ENCODE measurements at regions not wholly inside any gene's neighbourhood (a gene's known extent, or its start where the extent isn't known, plus 50 kb on each side); places are given as distances from the start of the nearest gene placed in this dataset.

GRCh38 chr13:66200555-66200954 lies 1029.6 kb downstream of the PCDH9 start:
- no peaks in the 10 kb centered on the region for H3K27me3 ChIP-seq (ENCODE audit: insufficient read depth, low read length)
- no peaks in the 10 kb centered on the region for H3K36me3 ChIP-seq (ENCODE audit: control insufficient read depth in 1 of 2, insufficient read depth in 2 of 2, low read length in 2 of 2)
- H3K4me3 ChIP-seq (replicated peaks in 1 of 2; ENCODE audit: low read depth in 1 of 2, low read length in 2 of 2) = no peak overlapping the region
- H3K4me1 ChIP-seq (ENCODE audit: control insufficient read depth in 1 of 2, insufficient read depth in 2 of 2, low read length in 2 of 2) = no peaks in the 10 kb centered on the region
- CTCF ChIA-PET = no interaction called here
- no peaks in the 10 kb centered on the region for H3K9me2 ChIP-seq (ENCODE audit: insufficient read depth)
- no TSS peak for BruUV-seq (replicated peaks)
- no peak overlapping the region for H3K27ac ChIP-seq (ENCODE audit: low read depth, low read length)
- H4K20me1 ChIP-seq (ENCODE audit: insufficient read depth) = no peaks in the 10 kb centered on the region
- no peak for TF ChIP-seq EGR1 (IDR thresholded peaks at IDR 0.05; ENCODE audit: low read depth)
- TF ChIP-seq EZH2 (IDR thresholded peaks at IDR 0.05) = no peak
- TF ChIP-seq EZH2phosphoT487 (IDR thresholded peaks at IDR 0.05; ENCODE audit: borderline replicate concordance) = no peak
- no peak for TF ChIP-seq SRF (IDR thresholded peaks at IDR 0.05; ENCODE audit: low read depth)
- no peak for TF ChIP-seq RAD21 (IDR thresholded peaks at IDR 0.05; ENCODE audit: low read depth)
- TF ChIP-seq POLR2AphosphoS5 (IDR thresholded peaks at IDR 0.05; ENCODE audit: low read depth, low read length) = no peak
- TF ChIP-seq REST (IDR thresholded peaks at IDR 0.05; ENCODE audit: low read depth) = no peak
- no peak for TF ChIP-seq CBX3 (IDR thresholded peaks at IDR 0.05; ENCODE audit: low read depth)
- ATAC-seq (no peak), DNase-seq (ENCODE audit: low read depth, low spot score) (no peak)
- RAD21 ChIA-PET (ENCODE audit: low non-redundant PET in 1 of 2, low total read pairs in 2 of 2, uncharacterized antibody in 2 of 2, unreplicated experiment in 2 of 2) = no interaction called here
- no peaks in the 10 kb centered on the region for H3K79me2 ChIP-seq (ENCODE audit: insufficient read depth, low read length)
- H3K4me2 ChIP-seq (ENCODE audit: low read length) = no peak overlapping the region
- intact Hi-C loops (cut with micrococcal nuclease) = no loop called here
- POLR2A ChIA-PET = no interaction called here
- H3K9ac ChIP-seq (ENCODE audit: low read length) = no peak overlapping the region
- H3K9me3 ChIP-seq (ENCODE audit: control insufficient read depth in 1 of 2, insufficient read depth in 1 of 2, low read depth in 1 of 2, low read length in 2 of 2) = no peaks in the 10 kb centered on the region
- no peak overlapping the region for H2AFZ ChIP-seq (ENCODE audit: low read depth, low read length, poor library complexity, severe bottlenecking)

GRCh38 chr13:66195238-66195637 lies 1034.9 kb downstream of the PCDH9 start:
- intact Hi-C loops (cut with micrococcal nuclease) = no loop called here
- H3K4me2 ChIP-seq (ENCODE audit: low read length) = no peak overlapping the region
- H2AFZ ChIP-seq (ENCODE audit: low read depth, low read length, poor library complexity, severe bottlenecking) = no peak overlapping the region
- no peak overlapping the region for H3K4me3 ChIP-seq (replicated peaks in 1 of 2; ENCODE audit: low read depth in 1 of 2, low read length in 2 of 2)
- ATAC-seq (no peak), DNase-seq (ENCODE audit: low read depth, low spot score) (no peak)
- no peak overlapping the region for H3K9ac ChIP-seq (ENCODE audit: low read length)
- CTCF ChIA-PET = no interaction called here
- no peaks in the 10 kb centered on the region for H3K9me2 ChIP-seq (ENCODE audit: insufficient read depth)
- no TSS peak for BruUV-seq (replicated peaks)
- no peaks in the 10 kb centered on the region for H4K20me1 ChIP-seq (ENCODE audit: insufficient read depth)
- H3K27ac ChIP-seq (ENCODE audit: low read depth, low read length) = no peak overlapping the region
- RAD21 ChIA-PET (ENCODE audit: low non-redundant PET in 1 of 2, low total read pairs in 2 of 2, uncharacterized antibody in 2 of 2, unreplicated experiment in 2 of 2) = no interaction called here
- H3K79me2 ChIP-seq (ENCODE audit: insufficient read depth, low read length) = no peaks in the 10 kb centered on the region
- no peaks in the 10 kb centered on the region for H3K9me3 ChIP-seq (ENCODE audit: control insufficient read depth in 1 of 2, insufficient read depth in 1 of 2, low read depth in 1 of 2, low read length in 2 of 2)
- POLR2A ChIA-PET = no interaction called here
- no peaks in the 10 kb centered on the region for H3K27me3 ChIP-seq (ENCODE audit: insufficient read depth, low read length)
- H3K4me1 ChIP-seq (ENCODE audit: control insufficient read depth in 1 of 2, insufficient read depth in 2 of 2, low read length in 2 of 2) = no peaks in the 10 kb centered on the region
- no peaks in the 10 kb centered on the region for H3K36me3 ChIP-seq (ENCODE audit: control insufficient read depth in 1 of 2, insufficient read depth in 2 of 2, low read length in 2 of 2)
- TF ChIP-seq CBX3 (IDR thresholded peaks at IDR 0.05; ENCODE audit: low read depth) (no peak), ZBTB33 (IDR thresholded peaks at IDR 0.05; ENCODE audit: extremely low read depth, insufficient replicate concordance, low read length) (no peak), SP1 (IDR thresholded peaks at IDR 0.05; ENCODE audit: low read depth) (no peak), YY1 (IDR thresholded peaks at IDR 0.05; ENCODE audit: extremely low read depth, insufficient replicate concordance, low read depth, low read length) (no peak), FOSL1 (IDR thresholded peaks at IDR 0.05; ENCODE audit: low read depth) (no peak), SRF (IDR thresholded peaks at IDR 0.05; ENCODE audit: low read depth) (no peak), EGR1 (IDR thresholded peaks at IDR 0.05; ENCODE audit: low read depth) (no peak), JUND (IDR thresholded peaks at IDR 0.05) (no peak), RAD21 (IDR thresholded peaks at IDR 0.05; ENCODE audit: low read depth) (no peak), CEBPB (IDR thresholded peaks at IDR 0.05; ENCODE audit: low read depth) (no peak), EZH2phosphoT487 (IDR thresholded peaks at IDR 0.05; ENCODE audit: borderline replicate concordance) (no peak), ZNF274 (IDR thresholded peaks at IDR 0.05; ENCODE audit: low read depth, low read length) (no peak), POLR2A (IDR thresholded peaks at IDR 0.05; ENCODE audit: borderline replicate concordance, extremely low read depth, insufficient read depth, insufficient read length) (no peak), POLR2AphosphoS5 (IDR thresholded peaks at IDR 0.05; ENCODE audit: low read depth, low read length) (no peak)

Data from HCT116 (cell line).